SK-N-SH (cell line): ENCODE measurements at regions not wholly inside any gene's neighbourhood (a gene's known extent, or its start where the extent isn't known, plus 50 kb on each side); places are given as distances from the start of the nearest gene placed in this dataset.

Source experiments
- CTCF ChIA-PET: fragments of 300-600, 350-600 bp; formaldehyde crosslinking; extraction: SDS; loops from one replicate; lab custom pipeline; 2021; lab: Yijun Ruan, JAX
- POLR2A ChIA-PET: fragments of 350-600 bp; sonication (Branson Sonifier 250); formaldehyde crosslinking; extraction: SDS; loops from one replicate; lab custom pipeline; 2020; ENCODE audit warnings: antibody characterized with exemption, inconsistent platforms; lab: Yijun Ruan, JAX
- DNase-seq: peaks from one replicate; pipeline ENCODE4 v3.0.0; 2012
- H2AFZ ChIP-seq: fragments of 200-600 bp; sonication (generic); 2 replicates; pipeline ENCODE4 v1.8.1; 2016; ENCODE audit warnings: antibody characterized with exemption, mild to moderate bottlenecking, low read depth
- H3F3A ChIP-seq: fragments of 200-600 bp; sonication (generic); replicated peaks from 2 replicates; pipeline ENCODE3; 2016; ENCODE audit warnings: antibody characterized with exemption, mild to moderate bottlenecking; ENCODE audit not compliant: insufficient read depth
- H3K27ac ChIP-seq, 2 experiments: fragments of 200-500 bp in 1 of 2; fragments of 200-600 bp in 1 of 2; sonication (Bioruptor generic) in 1 of 2; sonication (generic), shearing (Covaris generic) in 1 of 2; 2 replicates each; pipeline versions ENCODE4 v1.5.1 to v1.6.1; 2014 to 2016; ENCODE audit warnings: low read depth in 2 of 2, inconsistent platforms in 1 of 2, low read length in 1 of 2, mild to moderate bottlenecking in 1 of 2, mixed read lengths in 1 of 2
- H3K27me3 ChIP-seq: fragments of 200-600 bp; sonication (generic), shearing (Covaris generic); 2 replicates; pipeline ENCODE4 v1.6.1; 2016; ENCODE audit warnings: mixed run types; ENCODE audit not compliant: insufficient read depth
- H3K36me3 ChIP-seq, 2 experiments: fragments of 200-500 bp in 1 of 2; fragments of 200-600 bp in 1 of 2; sonication (Bioruptor generic) in 1 of 2; sonication (generic) in 1 of 2; replicated peaks in 1 of 2; 2 replicates each; pipeline versions ENCODE3 to v1.5.1; 2014 to 2016; ENCODE audit warnings: low read length in 1 of 2, mild to moderate bottlenecking in 1 of 2; ENCODE audit not compliant: insufficient read depth in 2 of 2, control insufficient read depth in 1 of 2
- H3K4me1 ChIP-seq, 2 experiments: fragments of 200-500 bp in 1 of 2; fragments of 200-600 bp in 1 of 2; sonication (Bioruptor generic) in 1 of 2; sonication (generic), shearing (Covaris generic) in 1 of 2; 2 replicates each; pipeline versions ENCODE4 v1.5.1 to v1.6.1; 2014 to 2016; ENCODE audit warnings: low read depth in 1 of 2, low read length in 1 of 2, mixed run types in 1 of 2; ENCODE audit not compliant: insufficient read depth in 2 of 2, control insufficient read depth in 1 of 2
- H3K4me2 ChIP-seq: fragments of 200-600 bp; sonication (generic), shearing (Covaris generic); 2 replicates; pipeline ENCODE4 v1.6.1; 2017; ENCODE audit warnings: mixed run types
- H3K4me3 ChIP-seq, 2 experiments: fragments of 200-500 bp in 1 of 2; fragments of 200-600 bp in 1 of 2; sonication (Bioruptor generic) in 1 of 2; sonication (generic), shearing (Covaris generic) in 1 of 2; 2 replicates each; pipeline versions ENCODE4 v1.5.1 to v1.8.1; 2014 to 2016; ENCODE audit warnings: low read depth in 2 of 2, inconsistent platforms in 1 of 2, low read length in 1 of 2, mild to moderate bottlenecking in 1 of 2, mixed read lengths in 1 of 2, moderate library complexity in 1 of 2
- H3K79me2 ChIP-seq: fragments of 200-600 bp; sonication (generic); 2 replicates; pipeline ENCODE4 v1.8.1; 2017; ENCODE audit warnings: mild to moderate bottlenecking; ENCODE audit not compliant: insufficient read depth
- H3K9ac ChIP-seq: fragments of 200-600 bp; sonication (generic); 2 replicates; pipeline ENCODE4 v1.6.1; 2017; ENCODE audit warnings: mixed run types
- H3K9me2 ChIP-seq: fragments of 200-600 bp; sonication (generic); 2 replicates; pipeline ENCODE4 v1.6.1; 2017; ENCODE audit warnings: mixed run types
- H3K9me3 ChIP-seq: fragments of 200-600 bp; sonication (generic); 2 replicates; pipeline ENCODE4 v1.6.1; 2017; ENCODE audit warnings: mixed run types, mild to moderate bottlenecking, moderate library complexity
- H4K20me1 ChIP-seq: fragments of 200-600 bp; sonication (generic); 2 replicates; pipeline ENCODE4 v1.6.1; 2017; ENCODE audit warnings: mild to moderate bottlenecking, mixed run types; ENCODE audit not compliant: insufficient read depth
- CHD2 ChIP-seq: fragments of 150-350 bp; IDR thresholded peaks from 2 replicates; pipeline ENCODE4 v1.6.1; 2018; ENCODE audit warnings: low read length; ENCODE audit not compliant: partially characterized antibody
- CTCF ChIP-seq: fragments of 200-600 bp; sonication (generic); IDR thresholded peaks from 2 replicates; pipeline ENCODE4 v1.6.1; 2017; ENCODE audit warnings: antibody characterized with exemption, mild to moderate bottlenecking, moderate library complexity
- EZH2phosphoT487 ChIP-seq: fragments of 200-600 bp; sonication (generic); IDR thresholded peaks from 2 replicates; pipeline ENCODE4 v1.6.1; 2017; ENCODE audit warnings: low read depth, mixed run types, mild to moderate bottlenecking, antibody characterized with exemption, moderate library complexity, borderline replicate concordance
- FOXJ3 ChIP-seq: sonication (generic); formaldehyde crosslinking; IDR thresholded peaks from 2 replicates; pipeline ENCODE4 v1.5.1; 2020; ENCODE audit warnings: mild to moderate bottlenecking, missing genetic modification reagents
- FOXM1 ChIP-seq: IDR thresholded peaks from 2 replicates; pipeline ENCODE4 v1.4.0; 2012; ENCODE audit warnings: low read depth, mild to moderate bottlenecking
- MAX ChIP-seq: IDR thresholded peaks from 2 replicates; pipeline ENCODE4 v1.4.0; 2012; ENCODE audit warnings: low read depth
- MEF2A ChIP-seq: IDR thresholded peaks from 2 replicates; pipeline ENCODE4 v1.4.0; 2012; ENCODE audit warnings: low read depth, borderline replicate concordance
- NRF1 ChIP-seq: IDR thresholded peaks from 2 replicates; pipeline ENCODE4 v1.6.1; 2012; ENCODE audit warnings: low read depth, mild to moderate bottlenecking, low read length
- RAD21 ChIP-seq: IDR thresholded peaks from 2 replicates; pipeline ENCODE4 v1.6.1; 2012; ENCODE audit warnings: mild to moderate bottlenecking, low read length
- RCOR1 ChIP-seq: fragments of 150-350 bp; IDR thresholded peaks from 2 replicates; pipeline ENCODE4 v1.6.1; 2017; ENCODE audit warnings: antibody characterized with exemption, low read length
- RFX5 ChIP-seq: IDR thresholded peaks from 2 replicates; pipeline ENCODE4 v1.6.1; 2012; ENCODE audit warnings: mild to moderate bottlenecking, improper control_type of control experiment, low read length
- SIN3A ChIP-seq: IDR thresholded peaks from 2 replicates; pipeline ENCODE4 v1.6.1; 2012; ENCODE audit warnings: low read depth, mild to moderate bottlenecking, low read length, moderate library complexity, borderline replicate concordance
- SMC3 ChIP-seq: IDR thresholded peaks from 2 replicates; pipeline ENCODE4 v1.6.1; 2012; ENCODE audit warnings: low read depth, low read length, improper control_type of control experiment
- TAF1 ChIP-seq: IDR thresholded peaks from 2 replicates; pipeline ENCODE4 v1.6.1; 2012; ENCODE audit warnings: low read depth, mild to moderate bottlenecking, low read length, moderate library complexity, borderline replicate concordance
- TEAD4 ChIP-seq: IDR thresholded peaks from 2 replicates; pipeline ENCODE4 v1.4.0; 2012; ENCODE audit warnings: mild to moderate bottlenecking, borderline replicate concordance; ENCODE audit not compliant: insufficient read depth
- YY1 ChIP-seq: IDR thresholded peaks from 2 replicates; pipeline ENCODE4 v1.4.0; 2012; ENCODE audit warnings: low read depth, mild to moderate bottlenecking
- ZBTB33 ChIP-seq: IDR thresholded peaks from 2 replicates; pipeline ENCODE4 v1.4.0; 2012; ENCODE audit warnings: low read depth, borderline replicate concordance
- WGBS: methylation state at CpG from one replicate; pipeline ENCODE4 v1.1.6; 2017; ENCODE audit warnings: low lambda C conversion rate; 5-methylcytosine and 5-hydroxymethylcytosine counted together
- TF ChIP-seq, protein P1 (sequence below): fragments of 150-350 bp; IDR thresholded peaks from 2 replicates; pipeline ENCODE4 v1.6.1; 2016; ENCODE audit warnings: mild to moderate bottlenecking, low read depth, low read length
- TF ChIP-seq, protein P2 (sequence below): IDR thresholded peaks from 2 replicates; pipeline ENCODE4 v1.4.0; 2012; ENCODE audit warnings: low read depth, borderline replicate concordance

GRCh38 chr9:134489621-134490408 is 151.8 kb upstream of the COL5A1 start:
- no peaks in the 10 kb centered on the region for H3K79me2 ChIP-seq
- TF ChIP-seq NRF1 = no peak
- TF ChIP-seq ZBTB33 = no peak
- TF ChIP-seq, protein P1, sequence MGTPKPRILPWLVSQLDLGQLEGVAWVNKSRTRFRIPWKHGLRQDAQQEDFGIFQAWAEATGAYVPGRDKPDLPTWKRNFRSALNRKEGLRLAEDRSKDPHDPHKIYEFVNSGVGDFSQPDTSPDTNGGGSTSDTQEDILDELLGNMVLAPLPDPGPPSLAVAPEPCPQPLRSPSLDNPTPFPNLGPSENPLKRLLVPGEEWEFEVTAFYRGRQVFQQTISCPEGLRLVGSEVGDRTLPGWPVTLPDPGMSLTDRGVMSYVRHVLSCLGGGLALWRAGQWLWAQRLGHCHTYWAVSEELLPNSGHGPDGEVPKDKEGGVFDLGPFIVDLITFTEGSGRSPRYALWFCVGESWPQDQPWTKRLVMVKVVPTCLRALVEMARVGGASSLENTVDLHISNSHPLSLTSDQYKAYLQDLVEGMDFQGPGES = no peak
- no peak for TF ChIP-seq FOXJ3 (CRISPR knock-in tag)
- no peak for TF ChIP-seq RAD21
- TF ChIP-seq RCOR1 = no peak
- TF ChIP-seq SIN3A = no peak
- no peak for TF ChIP-seq TEAD4
- no peak for TF ChIP-seq YY1
- TF ChIP-seq RFX5 = no peak
- TF ChIP-seq MEF2A = no peak
- no peak for TF ChIP-seq FOXM1
- TF ChIP-seq, protein P2, sequence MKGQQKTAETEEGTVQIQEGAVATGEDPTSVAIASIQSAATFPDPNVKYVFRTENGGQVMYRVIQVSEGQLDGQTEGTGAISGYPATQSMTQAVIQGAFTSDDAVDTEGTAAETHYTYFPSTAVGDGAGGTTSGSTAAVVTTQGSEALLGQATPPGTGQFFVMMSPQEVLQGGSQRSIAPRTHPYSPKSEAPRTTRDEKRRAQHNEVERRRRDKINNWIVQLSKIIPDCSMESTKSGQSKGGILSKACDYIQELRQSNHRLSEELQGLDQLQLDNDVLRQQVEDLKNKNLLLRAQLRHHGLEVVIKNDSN = no peak
- no peak for TF ChIP-seq SMC3
- no peak for TF ChIP-seq CTCF
- no peak for TF ChIP-seq CHD2
- no peak for TF ChIP-seq MAX
- TF ChIP-seq TAF1 = no peak
- TF ChIP-seq EZH2phosphoT487 = no peak
- TF ChIP-seq, all 33 proteins: peak for 0
- WGBS = 86% methylated on average over 11 of the region's 13 CpGs

More at GRCh38 chr9:134489621-134490408, 151.8 kb upstream of the COL5A1 start:
- Histone ChIP-seq H3K4me2 (no peak overlapping the region), H3K9ac (no peak overlapping the region), H3K4me1 (peaks cover 0 to 30% of the 10 kb centered on the region in 2 experiments; a peak in 1 of 4 replicates), H3K9me2 (no peaks in the 10 kb centered on the region), H3K4me3 (no peak overlapping the region), H2AFZ (no peak overlapping the region), H3F3A (no peaks in the 10 kb centered on the region), H3K9me3 (no peaks in the 10 kb centered on the region), H4K20me1 (no peaks in the 10 kb centered on the region), H3K36me3 (no peaks in the 10 kb centered on the region), H3K27ac (no peak overlapping the region), H3K27me3 (no peaks in the 10 kb centered on the region)
- POLR2A ChIA-PET = no interaction called here
- CTCF ChIA-PET = no interaction called here
- DNase-seq = peak; percentile 17
